NCI-H524 treated with DMSO at 0.1 percent for 48 hours (cell line): ENCODE measurements at regions not wholly inside any gene's neighbourhood (a gene's known extent, or its start where the extent isn't known, plus 50 kb on each side); places are given as distances from the start of the nearest gene placed in this dataset.
"Not testable (repeated sequence)": the region's sequence is repeated elsewhere in the genome, so short reads cannot be mapped to it uniquely, and the experiment has no call there.

Experiments used
- DNase-seq: peaks from one replicate; lab custom pipeline; 2025; lab: John Stamatoyannopoulos, UW

GRCh38 chr3:147333098-147333497, 73.2 kb downstream of the ZIC4 start:
- no peak for DNase-seq

GRCh38 chr3:147328711-147329110, 77.6 kb downstream of the ZIC4 start:
- no peak for DNase-seq

GRCh38 chr3:147324356-147324755, 82.0 kb downstream of the ZIC4 start:
- DNase-seq, result no peak

- DNase-seq, result no peak
These were observed 87.4 kb downstream of the ZIC4 start for GRCh38 chr3:147318900-147319299.

- DNase-seq, result not testable (repeated sequence)
These were observed 89.3 kb downstream of the ZIC4 start for GRCh38 chr3:147317080-147317479.

- DNase-seq, result no peak
These were observed 92.8 kb downstream of the ZIC4 start for GRCh38 chr3:147313513-147313912.

- DNase-seq, result no peak
These were observed 93.5 kb downstream of the ZIC4 start for GRCh38 chr3:147312786-147313280.

GRCh38 chr3:147311716-147312115, 94.6 kb downstream of the ZIC4 start:
- DNase-seq, result no peak

GRCh38 chr3:147305533-147306250, 100.7 kb downstream of the ZIC4 start:
- DNase-seq, result no peak

GRCh38 chr3:147304756-147305155, 101.6 kb downstream of the ZIC4 start:
- no peak for DNase-seq

GRCh38 chr3:147301781-147302180, 104.6 kb downstream of the ZIC4 start:
- no peak for DNase-seq

- DNase-seq, result no peak
These were observed 106.7 kb downstream of the ZIC4 start for GRCh38 chr3:147299656-147300055.

GRCh38 chr3:147298511-147298982, 107.8 kb downstream of the ZIC4 start:
- no peak for DNase-seq

GRCh38 chr3:147297761-147298350, 108.5 kb downstream of the ZIC4 start:
- no peak for DNase-seq

- DNase-seq, result not testable (repeated sequence)
These were observed 119.0 kb downstream of the ZIC4 start for GRCh38 chr3:147287370-147287769.

- no peak for DNase-seq
These were observed 136.4 kb downstream of the ZIC4 start for GRCh38 chr3:147269907-147270306.

GRCh38 chr3:147267434-147267833, 138.9 kb downstream of the ZIC4 start:
- no peak for DNase-seq

GRCh38 chr3:147257944-147258343, 148.4 kb downstream of the ZIC4 start:
- no peak for DNase-seq

- DNase-seq, result no peak
These were observed 149.6 kb downstream of the ZIC4 start for GRCh38 chr3:147256739-147257138.

GRCh38 chr3:147246906-147247305, 159.4 kb downstream of the ZIC4 start:
- DNase-seq, result no peak

GRCh38 chr3:147245638-147246037, 160.7 kb downstream of the ZIC4 start:
- DNase-seq, result not testable (repeated sequence)

GRCh38 chr3:147245022-147245421, 161.3 kb downstream of the ZIC4 start:
- DNase-seq, result not testable (repeated sequence)

GRCh38 chr3:147244397-147244796, 161.9 kb downstream of the ZIC4 start:
- DNase-seq, result no peak

GRCh38 chr3:147240581-147240980, 165.8 kb downstream of the ZIC4 start:
- no peak for DNase-seq
